ENCODE measurements at regions not wholly inside any gene's neighbourhood (a gene's known extent, or its start where the extent isn't known, plus 50 kb on each side); places are given as distances from the start of the nearest gene placed in this dataset.

DNA sequence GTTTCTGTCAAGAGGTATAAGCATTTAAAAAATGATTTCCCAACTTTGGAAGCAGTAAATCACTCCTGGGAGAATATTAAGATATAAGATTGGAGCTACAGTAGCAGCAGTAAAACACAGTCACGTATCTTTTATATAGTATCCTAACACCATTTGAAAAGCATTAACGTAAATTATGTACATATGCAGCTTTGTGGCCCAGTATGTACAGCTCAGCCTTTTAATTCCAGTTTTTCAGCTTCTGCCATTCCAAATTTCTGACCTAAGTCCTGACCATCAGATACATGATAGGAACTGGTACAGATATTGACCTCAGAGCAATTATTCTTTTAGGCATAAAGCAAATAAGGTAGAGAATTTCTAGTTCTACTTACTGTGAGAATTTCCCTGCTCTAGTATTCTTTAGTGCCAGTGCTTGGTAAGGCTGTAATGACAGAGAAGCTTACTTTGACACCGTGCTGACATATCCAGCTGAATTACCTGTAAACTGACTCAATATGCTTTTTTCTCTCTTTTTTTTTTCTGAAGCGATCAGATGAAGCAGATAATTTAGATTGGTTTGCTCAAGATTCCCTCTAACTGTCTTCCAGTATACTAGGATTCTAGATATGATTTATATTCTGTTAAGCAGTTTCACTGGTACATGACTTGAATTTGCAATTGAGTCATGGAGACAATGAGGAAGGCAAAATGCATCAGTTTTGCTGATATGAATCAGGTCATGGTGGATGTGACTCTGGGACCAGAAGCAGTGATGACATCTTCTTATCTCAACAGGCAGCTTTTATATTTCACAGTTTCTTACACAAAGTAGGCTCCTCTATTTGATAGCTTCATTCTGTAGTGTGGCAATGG, 703.6 kb downstream of the SLITRK6 start:
- TF ChIP-seq, protein P1, sequence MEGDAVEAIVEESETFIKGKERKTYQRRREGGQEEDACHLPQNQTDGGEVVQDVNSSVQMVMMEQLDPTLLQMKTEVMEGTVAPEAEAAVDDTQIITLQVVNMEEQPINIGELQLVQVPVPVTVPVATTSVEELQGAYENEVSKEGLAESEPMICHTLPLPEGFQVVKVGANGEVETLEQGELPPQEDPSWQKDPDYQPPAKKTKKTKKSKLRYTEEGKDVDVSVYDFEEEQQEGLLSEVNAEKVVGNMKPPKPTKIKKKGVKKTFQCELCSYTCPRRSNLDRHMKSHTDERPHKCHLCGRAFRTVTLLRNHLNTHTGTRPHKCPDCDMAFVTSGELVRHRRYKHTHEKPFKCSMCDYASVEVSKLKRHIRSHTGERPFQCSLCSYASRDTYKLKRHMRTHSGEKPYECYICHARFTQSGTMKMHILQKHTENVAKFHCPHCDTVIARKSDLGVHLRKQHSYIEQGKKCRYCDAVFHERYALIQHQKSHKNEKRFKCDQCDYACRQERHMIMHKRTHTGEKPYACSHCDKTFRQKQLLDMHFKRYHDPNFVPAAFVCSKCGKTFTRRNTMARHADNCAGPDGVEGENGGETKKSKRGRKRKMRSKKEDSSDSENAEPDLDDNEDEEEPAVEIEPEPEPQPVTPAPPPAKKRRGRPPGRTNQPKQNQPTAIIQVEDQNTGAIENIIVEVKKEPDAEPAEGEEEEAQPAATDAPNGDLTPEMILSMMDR (IDR thresholded peaks at IDR 0.05; ENCODE audit: low read length) = no peak
- no peak for TF ChIP-seq EZH2 (IDR thresholded peaks at IDR 0.05; ENCODE audit: borderline replicate concordance, low read length)
